ENCODE measurements at regions not wholly inside any gene's neighbourhood (a gene's known extent, or its start where the extent isn't known, plus 50 kb on each side); places are given as distances from the start of the nearest gene placed in this dataset.

DNA sequence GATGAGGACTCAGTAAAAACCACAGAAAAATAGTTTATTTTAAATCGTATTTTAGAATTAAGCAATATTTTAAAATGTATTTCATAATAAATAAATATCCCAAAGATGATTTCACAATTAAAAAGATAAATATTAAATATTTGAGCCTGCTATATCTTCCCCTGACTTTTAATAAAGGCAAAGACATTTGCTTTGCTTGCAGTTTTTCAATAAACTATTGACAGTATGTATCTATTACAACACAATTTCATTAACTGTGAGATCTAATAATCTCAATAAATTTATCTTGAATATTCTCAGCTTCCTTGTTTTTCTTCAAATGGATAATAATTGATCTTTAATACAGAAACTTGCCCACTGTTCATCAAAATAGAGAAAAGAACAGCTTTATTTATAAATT, 186.2 kb upstream of the TARS1 start:
- Histone ChIP-seq H3K27me3 (no peaks in the 10 kb centered on the region), H3K4me1 (no peaks in the 10 kb centered on the region), H3K36me3 (no peaks in the 10 kb centered on the region), H3K4me3 (no peak overlapping the region), H3K27ac (no peak overlapping the region), H3K9me3 (no peaks in the 10 kb centered on the region)
- ATAC-seq (no peak), DNase-seq (no peak)
- TF ChIP-seq, protein P1, sequence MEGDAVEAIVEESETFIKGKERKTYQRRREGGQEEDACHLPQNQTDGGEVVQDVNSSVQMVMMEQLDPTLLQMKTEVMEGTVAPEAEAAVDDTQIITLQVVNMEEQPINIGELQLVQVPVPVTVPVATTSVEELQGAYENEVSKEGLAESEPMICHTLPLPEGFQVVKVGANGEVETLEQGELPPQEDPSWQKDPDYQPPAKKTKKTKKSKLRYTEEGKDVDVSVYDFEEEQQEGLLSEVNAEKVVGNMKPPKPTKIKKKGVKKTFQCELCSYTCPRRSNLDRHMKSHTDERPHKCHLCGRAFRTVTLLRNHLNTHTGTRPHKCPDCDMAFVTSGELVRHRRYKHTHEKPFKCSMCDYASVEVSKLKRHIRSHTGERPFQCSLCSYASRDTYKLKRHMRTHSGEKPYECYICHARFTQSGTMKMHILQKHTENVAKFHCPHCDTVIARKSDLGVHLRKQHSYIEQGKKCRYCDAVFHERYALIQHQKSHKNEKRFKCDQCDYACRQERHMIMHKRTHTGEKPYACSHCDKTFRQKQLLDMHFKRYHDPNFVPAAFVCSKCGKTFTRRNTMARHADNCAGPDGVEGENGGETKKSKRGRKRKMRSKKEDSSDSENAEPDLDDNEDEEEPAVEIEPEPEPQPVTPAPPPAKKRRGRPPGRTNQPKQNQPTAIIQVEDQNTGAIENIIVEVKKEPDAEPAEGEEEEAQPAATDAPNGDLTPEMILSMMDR (IDR thresholded peaks at IDR 0.05) = no peak
- intact Hi-C loops (cut with DNase I) = no loop called here

DNA sequence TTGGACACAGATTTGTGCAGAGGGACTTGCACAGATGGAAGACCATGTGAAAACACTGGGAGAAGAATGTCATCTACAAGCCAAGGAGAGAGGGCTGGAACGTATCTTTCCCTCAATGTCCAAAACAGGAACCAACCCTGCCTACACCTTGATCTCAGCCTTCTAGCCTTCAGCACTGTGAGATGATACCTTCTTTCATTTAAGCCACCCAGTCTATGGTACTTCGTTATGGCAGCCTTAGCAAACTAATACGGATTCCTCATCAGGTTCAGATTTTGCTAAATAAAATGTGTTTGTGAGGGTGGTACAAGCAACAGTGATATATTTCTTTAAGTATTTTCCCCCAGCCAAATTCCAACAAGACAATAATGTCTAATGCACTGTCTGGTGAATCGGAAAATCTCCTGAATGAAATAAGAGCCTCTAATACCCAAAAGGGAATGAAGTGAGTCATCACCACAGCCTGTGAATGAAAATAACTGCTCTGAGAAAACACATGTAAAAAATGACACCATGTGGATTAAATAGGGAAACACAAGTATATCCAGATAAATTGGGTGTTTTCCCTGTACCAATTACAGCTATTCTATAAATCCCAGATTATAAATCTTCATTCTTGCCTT, 182.8 kb upstream of the TARS1 start:
- Histone ChIP-seq H3K4me3 (no peak overlapping the region), H3K27ac (no peak overlapping the region), H3K36me3 (no peaks in the 10 kb centered on the region), H3K9me3 (no peaks in the 10 kb centered on the region), H3K4me1 (no peaks in the 10 kb centered on the region), H3K27me3 (no peaks in the 10 kb centered on the region)
- no peak for DNase-seq
- TF ChIP-seq, protein P1 (IDR thresholded peaks at IDR 0.05) = no peak
- intact Hi-C loops (cut with DNase I) = no loop called here
- peak; percentile 40 for ATAC-seq

DNA sequence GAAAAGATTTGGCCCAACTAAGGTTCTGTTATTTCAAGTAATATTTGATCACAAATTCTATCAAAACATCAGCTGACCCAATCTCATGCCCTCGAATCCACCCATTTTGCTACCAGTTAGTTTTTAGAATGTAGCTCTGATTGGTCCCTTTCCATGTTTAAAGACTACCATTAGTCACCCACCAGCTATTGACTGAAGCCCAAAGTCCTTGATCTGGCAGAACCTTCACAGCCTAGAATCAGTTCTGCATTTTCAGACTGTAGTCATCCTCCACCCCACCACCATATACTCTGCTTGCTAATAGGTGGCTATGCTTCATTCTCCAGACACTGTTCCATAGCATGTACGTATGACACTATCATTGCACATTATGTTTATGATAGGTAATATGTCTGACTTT, 182.2 kb upstream of the TARS1 start:
- no peaks in the 10 kb centered on the region for H3K36me3 ChIP-seq
- H3K4me3 ChIP-seq = no peak overlapping the region
- H3K4me1 ChIP-seq = no peaks in the 10 kb centered on the region
- H3K27ac ChIP-seq = no peak overlapping the region
- H3K27me3 ChIP-seq = no peaks in the 10 kb centered on the region
- ATAC-seq (no peak), DNase-seq (no peak)
- intact Hi-C loops (cut with DNase I) = no loop called here
- TF ChIP-seq, protein P1 (IDR thresholded peaks at IDR 0.05) = no peak
- H3K9me3 ChIP-seq = no peaks in the 10 kb centered on the region

DNA sequence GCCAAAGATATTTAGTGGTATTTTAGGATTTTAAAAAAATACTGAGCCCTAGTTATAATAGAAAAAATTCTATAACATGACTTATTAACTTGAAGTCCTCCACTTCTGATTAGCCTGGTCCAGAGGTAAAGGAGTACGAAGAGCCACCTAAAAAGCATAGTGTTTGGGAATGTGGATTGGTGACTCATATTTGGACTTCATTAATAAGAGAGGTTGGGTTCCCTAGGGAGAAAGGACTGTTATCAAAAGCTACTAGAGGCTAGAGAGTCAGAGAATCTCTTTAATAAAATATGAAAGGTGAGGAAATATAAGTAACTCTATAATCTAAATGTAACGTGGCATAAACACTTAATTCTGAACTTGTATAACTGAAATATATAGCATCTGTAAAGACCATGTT, 180.7 kb upstream of the TARS1 start:
- TF ChIP-seq, protein P1 (IDR thresholded peaks at IDR 0.05) = no peak

DNA sequence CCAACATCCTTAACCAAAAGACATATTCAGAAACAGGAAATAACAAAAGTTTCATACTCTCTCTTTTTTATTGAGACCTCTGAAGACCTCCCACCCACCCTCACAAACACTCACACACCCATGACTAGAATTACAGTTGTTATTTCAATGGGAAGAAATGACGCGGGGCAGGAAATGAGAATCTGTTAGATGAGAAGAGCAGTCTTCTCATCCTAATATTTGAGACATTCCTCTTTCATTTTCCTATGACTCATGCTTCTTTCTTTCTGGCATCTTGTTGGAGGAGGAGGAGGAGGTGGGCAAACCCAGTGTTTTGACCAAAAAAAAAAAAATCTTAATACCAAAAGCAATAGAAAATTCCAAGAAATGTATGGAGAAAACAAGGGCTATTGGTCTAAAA, 179.5 kb upstream of the TARS1 start:
- intact Hi-C loops (cut with DNase I) = no loop called here
- Histone ChIP-seq H3K9me3 (no peaks in the 10 kb centered on the region), H3K27ac (no peak overlapping the region), H3K4me1 (no peaks in the 10 kb centered on the region), H3K36me3 (no peaks in the 10 kb centered on the region), H3K4me3 (no peak overlapping the region), H3K27me3 (no peaks in the 10 kb centered on the region)
- DNase-seq (no peak), ATAC-seq (no peak)
- TF ChIP-seq, protein P1 (IDR thresholded peaks at IDR 0.05) = no peak

More for the DNA sequence above, 180.7 kb upstream of the TARS1 start:
- H3K4me1 ChIP-seq = no peaks in the 10 kb centered on the region
- no peaks in the 10 kb centered on the region for H3K27me3 ChIP-seq
- intact Hi-C loops (cut with DNase I) = no loop called here
- no peak overlapping the region for H3K27ac ChIP-seq
- DNase-seq = no peak
- no peaks in the 10 kb centered on the region for H3K9me3 ChIP-seq
- H3K4me3 ChIP-seq = no peak overlapping the region
- ATAC-seq = no peak
- no peaks in the 10 kb centered on the region for H3K36me3 ChIP-seq
